Inferior parietal cortex (tissue), 1 donor: ENCODE measurements at regions not wholly inside any gene's neighbourhood (a gene's known extent, or its start where the extent isn't known, plus 50 kb on each side); places are given as distances from the start of the nearest gene placed in this dataset.

Experiments used
- DNase-seq: peaks from one replicate; pipeline ENCODE4 v3.0.0-alpha.2; 2016; ENCODE audit errors: extremely low spot score

- DNase-seq, result no peak
Observed at GRCh38 chr2:22817197-22817596, 567.8 kb upstream of the KLHL29 start.

- DNase-seq, result no peak
Observed at GRCh38 chr2:22821458-22821857, 563.5 kb upstream of the KLHL29 start.

GRCh38 chr2:22822835-22823234, 562.1 kb upstream of the KLHL29 start:
- no peak for DNase-seq

DNA sequence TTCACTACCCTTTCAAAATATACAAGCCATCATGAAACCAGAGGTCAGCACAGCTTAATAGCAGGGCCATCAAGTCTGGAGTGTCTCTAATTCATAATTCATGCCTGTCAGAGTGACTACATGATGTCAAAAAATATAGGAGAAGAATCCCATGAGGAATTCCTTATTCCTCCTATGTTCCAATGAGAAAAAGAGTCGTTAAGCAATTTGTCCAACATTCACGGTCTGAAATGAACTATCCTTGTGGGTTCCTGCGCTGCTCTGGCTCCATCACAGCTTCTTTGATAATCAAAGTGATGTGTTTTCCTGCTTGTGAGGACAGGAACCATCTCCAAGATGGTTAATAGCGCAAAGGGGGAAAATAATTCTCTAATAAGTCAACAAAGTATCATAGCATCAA, 560.4 kb upstream of the KLHL29 start:
- DNase-seq, result no peak

GRCh38 chr2:22826703-22827102, 558.3 kb upstream of the KLHL29 start:
- DNase-seq, result no peak

- DNase-seq, result no peak
Observed at GRCh38 chr2:22829791-22830190, 555.2 kb upstream of the KLHL29 start.

- no peak for DNase-seq
Observed at GRCh38 chr2:22832196-22832595, 552.8 kb upstream of the KLHL29 start.

GRCh38 chr2:22838461-22838860, 546.5 kb upstream of the KLHL29 start:
- DNase-seq, result no peak

- DNase-seq, result no peak
Observed at GRCh38 chr2:22842205-22842869, 542.6 kb upstream of the KLHL29 start.

DNA sequence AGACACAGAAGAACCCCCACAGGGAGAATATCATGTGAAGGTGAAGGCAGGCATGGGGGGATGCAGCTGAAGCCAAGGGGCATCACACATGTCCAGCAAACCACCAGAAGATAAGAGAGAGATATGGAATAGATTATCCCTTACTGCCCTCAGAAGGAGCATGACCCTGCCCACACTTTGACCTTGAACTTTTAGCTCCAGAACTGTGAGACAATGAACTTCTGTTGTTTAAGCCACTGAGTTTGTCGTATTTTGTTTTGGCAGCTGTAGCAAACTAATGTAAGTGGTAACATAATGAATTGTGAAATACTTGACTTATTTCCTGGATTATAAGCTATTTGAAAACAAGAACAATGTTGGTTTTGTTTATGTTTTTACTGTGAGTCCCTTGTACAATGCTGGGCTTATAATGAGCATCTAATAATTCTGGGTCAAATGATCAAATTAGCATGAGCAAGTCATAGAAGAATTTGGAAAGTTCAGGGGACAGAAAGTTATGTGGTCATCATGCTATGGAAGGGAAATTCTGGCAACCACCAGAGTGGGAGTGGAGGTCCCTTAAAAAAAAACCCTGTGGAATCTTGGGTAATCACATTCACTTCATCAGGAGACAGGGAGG, 541.0 kb upstream of the KLHL29 start:
- DNase-seq, result no peak

- no peak for DNase-seq
Observed at GRCh38 chr2:22850310-22850709, 534.7 kb upstream of the KLHL29 start.

DNA sequence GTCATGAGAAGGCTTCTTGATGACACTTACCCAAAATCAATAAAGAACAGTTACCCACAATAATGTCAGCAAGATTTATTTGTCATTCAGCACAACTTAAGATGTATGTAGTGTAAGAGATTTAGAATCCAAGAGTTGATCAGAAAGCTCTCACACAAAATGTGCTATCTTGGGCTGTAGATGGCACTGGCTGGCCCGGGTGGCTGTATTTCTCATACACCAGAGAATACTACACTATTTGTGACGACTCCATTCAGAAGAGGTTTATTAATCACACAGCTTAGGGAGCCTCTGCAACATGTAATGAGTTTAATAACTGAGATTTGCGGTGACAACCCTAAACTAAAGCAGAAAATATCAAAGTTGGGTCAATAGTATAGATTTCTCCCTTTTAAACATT, 530.4 kb upstream of the KLHL29 start:
- peak; percentile 38 for DNase-seq

- peak; percentile 81 for DNase-seq
Observed at GRCh38 chr2:22855081-22855480, 529.9 kb upstream of the KLHL29 start.

GRCh38 chr2:22855761-22856184, 529.2 kb upstream of the KLHL29 start:
- peak; percentile 45 for DNase-seq

DNA sequence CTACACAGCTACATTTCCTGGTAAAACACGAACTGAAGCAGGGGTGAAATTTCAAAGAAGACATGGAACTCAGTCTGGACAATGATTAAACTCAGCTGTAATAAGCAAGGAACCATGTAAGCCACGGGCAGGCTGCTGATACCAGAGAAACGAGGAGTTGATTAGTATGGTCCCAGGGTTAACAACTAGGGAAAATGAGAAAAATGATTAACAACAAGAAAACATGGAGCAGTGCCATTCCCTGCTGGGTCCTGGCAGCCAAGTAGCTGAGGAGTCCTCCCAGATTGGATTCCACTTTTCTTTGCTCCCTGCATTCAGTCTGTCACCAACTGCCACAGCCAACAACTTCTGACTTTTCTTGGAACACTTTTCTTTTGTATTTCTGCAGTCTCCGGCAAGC, 517.0 kb upstream of the KLHL29 start:
- no peak for DNase-seq

GRCh38 chr2:22878121-22878520, 506.9 kb upstream of the KLHL29 start:
- DNase-seq, result no peak

DNA sequence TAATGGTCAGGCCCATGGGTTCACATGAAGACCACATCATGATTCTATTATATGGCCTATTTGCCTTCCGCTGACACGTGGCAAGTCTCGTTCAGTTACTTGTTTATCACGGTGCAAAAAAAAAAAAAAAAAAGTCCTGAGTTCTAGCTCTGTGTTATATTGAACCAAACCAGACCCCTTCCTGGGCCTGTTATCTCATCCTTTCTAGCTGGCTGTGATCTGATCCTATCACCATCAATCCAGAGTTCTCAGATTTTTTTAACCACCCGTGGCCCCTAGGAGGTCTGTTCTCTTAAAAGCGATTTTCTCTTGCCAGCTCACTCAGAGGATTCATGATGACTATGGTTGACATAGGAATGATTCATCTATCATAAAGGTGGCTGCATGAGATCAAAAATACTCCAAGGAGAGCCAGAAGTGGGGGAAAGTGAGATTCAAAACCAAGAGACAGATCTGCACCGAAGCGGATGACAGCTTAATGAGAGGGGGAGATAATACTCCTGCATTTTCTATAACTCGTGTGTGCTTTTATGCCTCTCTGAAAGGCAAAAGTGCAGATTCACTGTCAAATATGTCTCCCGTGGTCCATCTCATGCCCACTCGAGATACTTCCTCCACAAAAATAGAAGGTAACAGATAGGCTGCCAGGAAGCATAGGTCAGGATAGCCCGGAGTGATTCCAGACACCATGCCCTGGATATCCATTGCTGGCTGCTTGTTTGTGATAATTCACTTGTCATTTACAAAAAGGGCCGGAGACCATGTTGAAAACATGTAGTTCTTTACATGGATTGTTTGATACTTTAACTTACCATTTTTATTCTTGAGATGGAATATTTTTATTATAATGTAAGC, 505.7 kb upstream of the KLHL29 start:
- DNase-seq, result no peak

GRCh38 chr2:22880161-22880560, 504.8 kb upstream of the KLHL29 start:
- no peak for DNase-seq

DNA sequence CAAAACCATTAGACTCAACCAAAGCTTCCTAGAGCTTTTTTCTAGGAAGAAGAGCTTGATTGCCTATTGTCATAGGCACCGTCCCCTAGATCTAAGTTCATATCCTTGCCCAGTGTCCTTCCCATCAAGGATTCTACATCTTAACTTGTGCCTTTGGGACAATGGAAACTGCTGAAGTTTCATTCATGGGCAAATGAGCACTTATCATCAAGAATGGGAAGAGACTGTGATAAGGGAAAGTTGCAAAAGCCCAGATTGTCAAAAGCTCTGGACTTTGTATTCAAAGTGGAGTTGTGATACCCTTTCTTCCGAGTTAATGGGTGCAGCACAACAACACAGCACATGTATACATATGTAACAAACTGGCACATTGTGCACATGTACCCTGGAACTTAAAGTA, 503.0 kb upstream of the KLHL29 start:
- DNase-seq, result no peak

DNA sequence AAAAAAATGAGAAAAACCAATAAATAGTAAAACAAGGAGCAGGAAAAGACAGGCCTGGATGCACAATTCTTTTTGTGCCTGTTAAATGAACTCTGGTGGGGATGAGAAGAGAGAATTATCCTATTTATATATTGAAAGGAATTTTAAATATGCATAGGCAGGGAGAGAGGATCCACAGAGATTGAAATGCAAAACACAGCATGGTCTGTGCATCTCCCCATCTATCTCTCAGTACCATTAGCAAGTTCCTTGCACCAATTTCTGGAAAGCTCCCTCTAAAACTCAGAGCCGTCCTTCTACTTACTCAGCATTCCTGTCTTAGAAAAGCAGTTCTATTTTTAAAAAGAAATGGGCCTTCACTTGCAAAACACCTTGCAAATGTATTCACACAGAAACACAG, 502.3 kb upstream of the KLHL29 start:
- DNase-seq, result no peak

DNA sequence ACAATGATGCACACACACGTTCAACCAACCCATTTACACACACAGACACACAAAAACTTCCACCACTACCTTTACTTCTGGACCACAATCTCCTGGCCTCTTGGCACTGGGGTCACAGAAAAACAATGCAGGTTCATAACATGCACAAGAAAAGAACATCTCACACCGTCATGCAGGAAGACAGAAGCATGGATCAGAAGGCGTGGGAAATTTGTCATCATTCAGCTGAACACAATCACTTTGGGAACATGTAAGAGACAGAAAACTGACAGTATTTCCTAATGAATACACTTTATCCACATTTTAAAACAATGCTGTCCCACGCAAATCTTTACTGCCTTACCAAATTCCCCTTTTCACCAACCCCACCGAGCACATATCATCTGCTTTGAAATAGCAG, 501.9 kb upstream of the KLHL29 start:
- DNase-seq, result no peak

DNA sequence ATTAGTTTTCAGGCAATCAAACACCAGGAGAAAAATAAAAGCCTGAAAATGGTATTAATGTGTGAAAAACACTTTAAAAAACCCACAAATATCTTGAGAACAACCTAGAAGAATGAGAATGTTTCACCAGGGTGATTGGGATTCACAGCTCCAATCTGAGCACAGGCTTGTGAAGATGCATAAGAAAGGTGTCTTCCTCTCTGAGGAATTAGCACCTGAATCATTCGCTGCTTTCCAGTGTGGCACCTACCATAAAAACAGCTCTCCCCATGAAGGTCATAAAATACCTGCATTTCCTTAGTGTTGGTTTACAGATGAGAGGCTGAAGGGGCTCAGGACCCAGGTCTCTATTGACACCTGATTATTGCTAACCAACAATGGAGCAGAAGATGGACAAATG, 499.7 kb upstream of the KLHL29 start:
- DNase-seq, result no peak

DNA sequence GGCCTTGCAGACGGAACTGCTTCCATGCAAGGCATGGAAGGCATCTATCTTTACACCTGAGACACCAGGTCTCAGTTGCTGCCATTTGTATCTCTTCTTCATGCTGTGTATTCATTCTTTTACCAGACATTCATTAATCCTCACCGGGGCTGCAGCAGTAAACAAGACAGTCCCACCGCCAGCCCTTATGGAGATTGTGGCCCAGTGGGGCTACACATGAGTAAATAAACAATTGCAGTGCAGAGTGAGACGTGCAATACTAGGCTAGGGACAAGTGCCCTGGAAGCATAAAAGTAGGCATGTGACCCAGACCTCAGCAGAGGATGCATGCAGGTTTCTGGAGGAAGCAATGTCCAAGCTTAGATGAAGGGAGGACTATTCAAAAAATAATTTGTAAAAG, 497.6 kb upstream of the KLHL29 start:
- DNase-seq, result no peak
